ENCODE measurements at regions not wholly inside any gene's neighbourhood (a gene's known extent, or its start where the extent isn't known, plus 50 kb on each side); places are given as distances from the start of the nearest gene placed in this dataset.

- H3K4me3 Mint-ChIP-seq = no peak overlapping the region
- H3K36me3 Mint-ChIP-seq = no peaks in the 10 kb centered on the region
- no peaks in the 10 kb centered on the region for H3K9me3 Mint-ChIP-seq
- no peak for DNase-seq (ENCODE audit: low spot score in 2 of 2, unreplicated experiment in 2 of 2)
- H3K27ac Mint-ChIP-seq = no peak overlapping the region
- peaks cover 55% of the 10 kb centered on the region for H3K27me3 Mint-ChIP-seq (ENCODE audit: low read depth)
- H3K4me1 Mint-ChIP-seq = no peaks in the 10 kb centered on the region
- no peak for TF ChIP-seq CTCF (IDR thresholded peaks at IDR 0.05; ENCODE audit: unreplicated experiment)
These were observed 186.9 kb downstream of the ENGASE start for GRCh38 chr17:79261355-79262072.

GRCh38 chr17:79258843-79259242 is 184.2 kb downstream of the ENGASE start:
- H3K4me1 Mint-ChIP-seq = no peaks in the 10 kb centered on the region
- no peak overlapping the region for H3K4me3 Mint-ChIP-seq
- H3K36me3 Mint-ChIP-seq = no peaks in the 10 kb centered on the region
- no peak overlapping the region for H3K27ac Mint-ChIP-seq
- DNase-seq (ENCODE audit: low spot score in 2 of 2, unreplicated experiment in 2 of 2) = no peak
- H3K9me3 Mint-ChIP-seq = no peaks in the 10 kb centered on the region
- H3K27me3 Mint-ChIP-seq (ENCODE audit: low read depth) = peaks cover 60% of the 10 kb centered on the region
- TF ChIP-seq CTCF (IDR thresholded peaks at IDR 0.05; ENCODE audit: unreplicated experiment) = no peak

- Mint-ChIP-seq H3K4me3 (no peak overlapping the region), H3K36me3 (no peaks in the 10 kb centered on the region), H3K27ac (no peak overlapping the region), H3K9me3 (no peaks in the 10 kb centered on the region), H3K27me3 (ENCODE audit: low read depth) (peaks cover 63% of the 10 kb centered on the region), H3K4me1 (no peaks in the 10 kb centered on the region)
- DNase-seq (ENCODE audit: low spot score in 2 of 2, unreplicated experiment in 2 of 2) = no peak
- no peak for TF ChIP-seq CTCF (IDR thresholded peaks at IDR 0.05; ENCODE audit: unreplicated experiment)
These were observed 183.4 kb downstream of the ENGASE start for GRCh38 chr17:79258041-79258440.

- DNase-seq (ENCODE audit: low spot score in 2 of 2, unreplicated experiment in 2 of 2) = no peak
- Mint-ChIP-seq H3K4me1 (no peaks in the 10 kb centered on the region), H3K27me3 (ENCODE audit: low read depth) (peaks cover 80% of the 10 kb centered on the region), H3K27ac (no peak overlapping the region), H3K36me3 (no peaks in the 10 kb centered on the region), H3K9me3 (no peaks in the 10 kb centered on the region), H3K4me3 (no peak overlapping the region)
- no peak for TF ChIP-seq CTCF (IDR thresholded peaks at IDR 0.05; ENCODE audit: unreplicated experiment)
These were observed 181.4 kb downstream of the ENGASE start for GRCh38 chr17:79255926-79256585.

GRCh38 chr17:79255456-79255855 is 180.8 kb downstream of the ENGASE start:
- H3K9me3 Mint-ChIP-seq = no peaks in the 10 kb centered on the region
- H3K27me3 Mint-ChIP-seq (ENCODE audit: low read depth) = peaks cover 80% of the 10 kb centered on the region
- H3K36me3 Mint-ChIP-seq = no peaks in the 10 kb centered on the region
- H3K27ac Mint-ChIP-seq = no peak overlapping the region
- DNase-seq (ENCODE audit: low spot score in 2 of 2, unreplicated experiment in 2 of 2) = no peak
- no peaks in the 10 kb centered on the region for H3K4me1 Mint-ChIP-seq
- H3K4me3 Mint-ChIP-seq = no peak overlapping the region
- no peak for TF ChIP-seq CTCF (IDR thresholded peaks at IDR 0.05; ENCODE audit: unreplicated experiment)
